Upper lobe of right lung (tissue), 1 donor: ENCODE measurements at regions not wholly inside any gene's neighbourhood (a gene's known extent, or its start where the extent isn't known, plus 50 kb on each side); places are given as distances from the start of the nearest gene placed in this dataset.
A peak's percentile ranks its signal among the peaks of the same experiment; 100 is the strongest.

Experiments used
- ATAC-seq: fragments of 200-7000 bp; cut with Tn5 transposase; one replicate; pipeline ENCODE4 v1.9.1; 2020; ENCODE audit warnings: mild to moderate bottlenecking, moderate library complexity
- DNase-seq: peaks from one replicate; pipeline ENCODE4 v3.0.0-alpha.2; 2020
- H3K27ac ChIP-seq: fragments of 200-600 bp; one replicate; pipeline ENCODE4 v1.8.0; 2022
- H3K27me3 ChIP-seq: fragments of 200-600 bp; one replicate; pipeline ENCODE4 v1.8.0; 2022; ENCODE audit warnings: mild to moderate bottlenecking
- H3K36me3 ChIP-seq: fragments of 200-600 bp; one replicate; pipeline ENCODE4 v1.8.0; 2022
- H3K4me1 ChIP-seq: fragments of 200-600 bp; one replicate; pipeline ENCODE4 v1.8.0; 2022
- H3K4me3 ChIP-seq: fragments of 200-600 bp; one replicate; pipeline ENCODE4 v1.8.0; 2022; ENCODE audit warnings: mild to moderate bottlenecking
- H3K9me3 ChIP-seq: fragments of 200-600 bp; one replicate; pipeline ENCODE4 v1.8.0; 2022
- intact Hi-C: fragments of 100-400 bp; cut with DNase I; formaldehyde crosslinking; loops from one replicate; pipeline ENCODE4 v1.11.0; 2022
- TF ChIP-seq, protein P1 (sequence below): fragments of 200-600 bp; IDR thresholded peaks from one replicate; pipeline ENCODE4 v1.8.0; 2022; ENCODE audit warnings: antibody characterized with exemption
- donor health status: DM: no; HTN: yes; CAD: no; lungs with severe emphysema.

DNA sequence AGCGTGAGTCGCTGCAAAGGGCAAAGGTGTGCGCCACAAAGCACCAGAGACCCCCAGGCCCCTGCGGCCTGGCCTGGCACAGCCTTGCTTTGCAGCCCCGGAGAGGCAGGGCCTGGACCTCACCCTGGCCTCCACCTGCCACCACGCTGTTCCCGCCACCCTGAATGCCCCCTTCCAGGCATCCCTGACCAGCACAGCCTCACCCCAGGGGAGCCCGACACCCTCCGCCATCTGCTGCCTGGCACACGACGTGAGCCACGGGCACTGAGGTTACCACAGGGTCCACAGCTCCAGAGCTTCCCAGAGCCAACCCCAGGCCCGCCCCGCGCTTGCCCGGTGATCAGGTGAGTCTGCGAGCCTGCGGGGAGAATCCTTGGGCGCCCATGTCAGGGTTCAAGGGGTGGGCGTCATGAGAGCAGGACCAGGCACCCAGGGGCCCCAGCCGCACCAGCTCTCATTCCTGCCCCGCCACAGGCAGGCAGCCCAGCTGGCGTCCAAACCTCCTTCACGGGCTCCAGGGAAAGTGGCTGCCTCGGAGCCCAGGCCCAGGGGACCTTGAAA is 171.3 kb downstream of the BRD1 start:
- intact Hi-C loops, result no loop called here
- Histone ChIP-seq H3K27ac (peak overlapping the region; percentile 39), H3K4me3 (peak overlapping the region; percentile 64), H3K9me3 (no peaks in the 10 kb centered on the region), H3K36me3 (no peaks in the 10 kb centered on the region), H3K4me1 (no peaks in the 10 kb centered on the region), H3K27me3 (no peaks in the 10 kb centered on the region)
- DNase-seq, result peak; percentile 59
- ATAC-seq, result no peak
- TF ChIP-seq, protein P1, sequence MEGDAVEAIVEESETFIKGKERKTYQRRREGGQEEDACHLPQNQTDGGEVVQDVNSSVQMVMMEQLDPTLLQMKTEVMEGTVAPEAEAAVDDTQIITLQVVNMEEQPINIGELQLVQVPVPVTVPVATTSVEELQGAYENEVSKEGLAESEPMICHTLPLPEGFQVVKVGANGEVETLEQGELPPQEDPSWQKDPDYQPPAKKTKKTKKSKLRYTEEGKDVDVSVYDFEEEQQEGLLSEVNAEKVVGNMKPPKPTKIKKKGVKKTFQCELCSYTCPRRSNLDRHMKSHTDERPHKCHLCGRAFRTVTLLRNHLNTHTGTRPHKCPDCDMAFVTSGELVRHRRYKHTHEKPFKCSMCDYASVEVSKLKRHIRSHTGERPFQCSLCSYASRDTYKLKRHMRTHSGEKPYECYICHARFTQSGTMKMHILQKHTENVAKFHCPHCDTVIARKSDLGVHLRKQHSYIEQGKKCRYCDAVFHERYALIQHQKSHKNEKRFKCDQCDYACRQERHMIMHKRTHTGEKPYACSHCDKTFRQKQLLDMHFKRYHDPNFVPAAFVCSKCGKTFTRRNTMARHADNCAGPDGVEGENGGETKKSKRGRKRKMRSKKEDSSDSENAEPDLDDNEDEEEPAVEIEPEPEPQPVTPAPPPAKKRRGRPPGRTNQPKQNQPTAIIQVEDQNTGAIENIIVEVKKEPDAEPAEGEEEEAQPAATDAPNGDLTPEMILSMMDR, result no peak

DNA sequence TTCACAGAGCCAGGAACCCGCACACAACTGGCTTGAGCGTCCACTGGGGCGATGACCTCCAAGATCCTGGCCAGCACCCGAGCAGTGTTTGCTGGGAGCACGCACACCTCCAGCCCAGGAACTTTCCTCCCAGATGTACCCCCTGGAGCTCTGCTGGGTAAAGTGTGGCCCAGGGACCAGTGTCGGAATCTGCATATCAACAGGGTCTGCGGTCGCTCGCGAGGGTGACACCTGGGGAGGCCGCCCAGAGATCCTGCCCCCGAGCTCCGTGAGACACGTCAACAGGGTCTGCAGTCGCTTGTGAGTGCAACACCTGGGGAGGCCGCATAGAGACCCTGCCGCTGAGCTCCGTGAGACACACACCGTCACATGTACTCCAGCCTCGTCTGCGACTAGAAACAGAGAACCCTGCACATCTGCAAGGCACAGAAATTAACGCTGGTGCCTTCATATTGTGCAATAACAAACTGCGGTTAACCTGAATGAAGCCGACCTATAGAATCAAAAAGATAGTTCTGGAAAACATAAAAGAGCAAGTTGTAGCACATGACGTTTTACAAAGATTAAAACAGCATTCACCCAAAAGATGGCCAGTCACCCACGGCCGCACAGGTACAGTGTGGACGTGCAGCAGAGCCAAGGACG is 172.4 kb downstream of the BRD1 start:
- H3K27me3 ChIP-seq, result no peaks in the 10 kb centered on the region
- ATAC-seq (no peak), DNase-seq (no peak)
- intact Hi-C loops, result no loop called here
- no peaks in the 10 kb centered on the region for H3K9me3 ChIP-seq
- no peak overlapping the region for H3K27ac ChIP-seq
- TF ChIP-seq, protein P1, result no peak
- peak overlapping the region; percentile 64 for H3K4me3 ChIP-seq
- H3K4me1 ChIP-seq, result no peaks in the 10 kb centered on the region
- no peaks in the 10 kb centered on the region for H3K36me3 ChIP-seq

DNA sequence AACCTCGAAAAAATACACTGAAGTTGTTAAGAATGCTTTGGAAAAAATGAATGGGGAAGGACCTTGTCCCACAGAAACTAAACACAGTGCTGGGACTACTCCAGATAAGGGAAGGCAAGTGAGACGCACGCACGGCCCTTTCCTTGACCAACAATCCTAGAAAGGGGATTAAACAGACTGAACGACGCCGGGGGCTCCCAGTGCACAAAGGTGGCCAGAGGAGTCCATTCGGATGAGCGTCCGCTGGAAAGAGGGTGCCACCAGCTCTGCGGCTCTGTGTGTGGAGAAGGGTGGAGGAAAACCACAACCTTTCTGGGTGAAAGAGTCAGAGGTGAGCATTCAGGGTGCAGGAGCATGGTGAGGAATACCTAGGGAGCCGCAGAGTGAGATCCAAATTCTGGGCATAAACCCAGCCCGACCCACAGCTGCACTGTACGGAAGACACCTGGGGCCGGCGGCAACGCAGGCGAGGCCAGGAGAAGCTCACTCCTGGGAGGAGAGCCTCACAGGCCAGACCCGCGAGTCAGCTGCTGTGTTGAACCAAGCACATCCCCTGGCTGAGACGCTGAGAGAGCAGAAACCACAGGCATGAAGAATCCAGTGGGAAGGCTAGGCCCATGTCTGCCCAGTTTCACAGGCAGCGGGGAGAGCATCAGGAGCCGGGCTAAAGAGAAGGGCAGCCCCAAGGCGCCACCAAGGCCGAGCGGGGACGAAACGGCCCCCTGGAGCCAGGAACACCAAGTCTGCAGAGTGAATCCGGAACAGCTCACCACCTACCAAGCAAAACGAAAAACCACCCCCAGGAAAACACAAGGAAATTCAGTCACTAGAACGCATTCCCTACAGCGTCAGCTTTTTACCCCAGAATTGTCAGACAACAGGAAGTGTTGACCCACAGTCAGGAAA is 177.1 kb downstream of the BRD1 start:
- no peak for DNase-seq
- H3K36me3 ChIP-seq, result no peaks in the 10 kb centered on the region
- no peaks in the 10 kb centered on the region for H3K9me3 ChIP-seq
- no peak for ATAC-seq
- peaks cover 5% of the 10 kb centered on the region for H3K27me3 ChIP-seq
- H3K4me1 ChIP-seq, result no peaks in the 10 kb centered on the region
- intact Hi-C loops, result no loop called here
- H3K27ac ChIP-seq, result no peak overlapping the region
- H3K4me3 ChIP-seq, result no peak overlapping the region
- TF ChIP-seq, protein P1, result no peak

DNA sequence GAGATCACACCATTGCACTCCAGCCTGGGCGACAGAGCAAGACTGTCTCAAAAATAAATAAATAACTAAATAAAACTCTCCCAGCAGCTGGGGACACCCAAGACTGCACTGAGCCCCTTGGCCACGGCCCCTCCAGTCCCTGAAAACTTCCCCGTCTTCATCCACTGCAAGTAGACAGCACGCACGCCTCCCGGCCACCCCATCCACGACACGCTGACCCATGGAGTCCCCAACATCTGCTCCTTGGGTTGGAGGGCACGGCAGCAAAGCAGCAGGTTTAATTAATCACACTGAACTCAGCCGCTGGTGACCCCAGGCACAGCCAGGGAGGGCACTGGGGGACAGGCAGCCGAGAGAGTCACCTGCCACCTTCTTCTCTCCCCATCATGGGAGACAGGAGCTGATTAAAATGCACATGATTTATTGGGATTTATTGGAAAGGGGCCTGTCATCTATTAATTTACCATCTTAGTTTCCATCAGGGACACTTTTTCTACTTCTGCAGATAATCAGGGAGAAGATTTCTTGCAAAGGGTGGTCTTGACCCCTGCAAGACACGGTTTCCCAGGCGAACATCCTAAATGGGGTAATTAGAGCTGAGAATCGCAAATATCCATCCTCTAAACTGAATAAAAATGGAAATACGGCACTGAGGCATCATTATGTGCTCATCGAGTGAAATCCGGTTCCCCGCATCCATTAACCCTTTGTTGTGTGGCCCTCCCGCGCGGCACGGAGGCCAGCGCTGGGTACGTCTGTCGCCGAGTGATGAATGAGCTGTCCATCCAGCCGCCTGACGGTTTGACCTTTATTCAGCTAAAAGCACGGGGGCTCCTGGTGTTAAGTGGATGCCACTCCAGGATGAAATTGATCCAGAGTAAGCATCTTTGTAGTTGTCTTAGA is 178.3 kb downstream of the BRD1 start:
- no peak overlapping the region for H3K4me3 ChIP-seq
- ATAC-seq, result no peak
- intact Hi-C loops, result no loop called here
- no peak overlapping the region for H3K27ac ChIP-seq
- H3K27me3 ChIP-seq, result peaks cover 5% of the 10 kb centered on the region
- H3K9me3 ChIP-seq, result no peaks in the 10 kb centered on the region
- no peaks in the 10 kb centered on the region for H3K36me3 ChIP-seq
- H3K4me1 ChIP-seq, result no peaks in the 10 kb centered on the region
- no peak for DNase-seq
- TF ChIP-seq, protein P1, result no peak

DNA sequence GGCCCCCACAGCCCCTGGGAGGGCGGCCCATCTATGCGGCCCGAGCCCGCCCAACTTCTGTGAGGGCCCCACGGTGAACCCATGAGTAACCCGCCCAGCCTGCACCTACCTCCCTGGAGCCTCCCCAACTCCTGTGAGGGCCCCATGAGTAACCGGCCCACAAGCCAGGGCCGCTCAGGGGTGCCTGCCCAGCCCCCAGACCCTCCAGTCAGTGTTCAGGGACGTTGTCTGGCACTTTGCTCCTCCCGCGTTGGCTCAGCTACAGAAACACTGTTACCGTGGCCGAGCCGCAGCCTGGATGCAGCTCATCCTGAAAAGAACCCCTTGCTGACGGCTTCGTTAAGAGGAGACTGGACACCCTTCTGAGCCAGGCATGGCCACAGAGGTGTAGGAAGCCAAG is 179.6 kb downstream of the BRD1 start:
- H3K27ac ChIP-seq, result no peak overlapping the region
- no peaks in the 10 kb centered on the region for H3K4me1 ChIP-seq
- H3K9me3 ChIP-seq, result no peaks in the 10 kb centered on the region
- ATAC-seq (no peak), DNase-seq (no peak)
- no peak overlapping the region for H3K4me3 ChIP-seq
- H3K27me3 ChIP-seq, result peaks cover 5% of the 10 kb centered on the region
- H3K36me3 ChIP-seq, result no peaks in the 10 kb centered on the region
- TF ChIP-seq, protein P1, result no peak
- intact Hi-C loops, result no loop called here
